ENCODE measurements at regions not wholly inside any gene's neighbourhood (a gene's known extent, or its start where the extent isn't known, plus 50 kb on each side); places are given as distances from the start of the nearest gene placed in this dataset.

DNA sequence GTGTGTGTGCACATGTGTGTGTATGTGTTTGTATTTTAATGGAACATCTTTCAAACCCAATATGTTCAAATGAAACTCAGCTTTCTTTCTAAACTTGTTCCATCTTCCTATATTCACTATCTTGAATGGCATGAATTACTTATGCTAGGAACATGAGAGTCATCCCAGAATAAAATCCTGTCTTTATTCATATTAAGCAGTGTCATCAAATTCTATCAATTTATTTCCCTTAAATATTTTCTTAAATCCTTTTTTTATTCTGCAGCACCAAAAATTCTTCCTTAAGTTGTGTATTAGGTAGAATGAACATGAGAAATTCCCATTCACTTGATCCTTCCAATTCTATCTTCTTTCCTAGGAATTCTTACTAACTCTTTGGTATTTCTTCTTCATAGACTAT lies 146.6 kb upstream of the PCDH15 start:
- TF ChIP-seq CTCF (IDR thresholded peaks at IDR 0.05) (no peak), POLR2A (IDR thresholded peaks at IDR 0.05) (no peak), EP300 (IDR thresholded peaks at IDR 0.05) (no peak)

All from ovary (tissue), 3 donors.